ENCODE measurements at regions not wholly inside any gene's neighbourhood (a gene's known extent, or its start where the extent isn't known, plus 50 kb on each side); places are given as distances from the start of the nearest gene placed in this dataset.

- intact Hi-C loops (cut with micrococcal nuclease), result no loop called here
- no TSS peak for BruUV-seq (replicated peaks)
- Histone ChIP-seq H3K9me3 (replicated peaks; ENCODE audit: control insufficient read depth, insufficient read depth, low read length) (no peaks in the 10 kb centered on the region), H3K27ac (ENCODE audit: insufficient read depth, low read depth, low read length) (no peak overlapping the region), H3K9me1 (replicated peaks; ENCODE audit: control insufficient read depth, extremely low read depth, insufficient read depth, low read length) (no peaks in the 10 kb centered on the region), H3K9ac (replicated peaks; ENCODE audit: extremely low read depth, insufficient read depth, low read length) (no peak overlapping the region), H3K4me3 (replicated peaks in 1 of 3; ENCODE audit: insufficient read depth in 1 of 3, low read depth in 1 of 3, low read length in 3 of 3) (no peak overlapping the region), H3K27me3 (ENCODE audit: control insufficient read depth in 2 of 2, insufficient read depth in 2 of 2, low read length in 2 of 2) (no peaks in the 10 kb centered on the region), H3K79me2 (ENCODE audit: control insufficient read depth, insufficient read depth, low read length) (no peaks in the 10 kb centered on the region), H3K4me1 (ENCODE audit: control insufficient read depth, extremely low read depth, insufficient read depth, low read length) (no peaks in the 10 kb centered on the region), H2AFZ (ENCODE audit: low read depth, low read length) (no peak overlapping the region), H4K20me1 (replicated peaks; ENCODE audit: control insufficient read depth, extremely low read depth, insufficient read depth, low read length) (no peaks in the 10 kb centered on the region), H3K4me2 (ENCODE audit: insufficient read depth, low read length) (no peak overlapping the region), H3K36me3 (ENCODE audit: control insufficient read depth in 2 of 2, extremely low read depth in 1 of 2, insufficient read depth in 2 of 2, low read length in 2 of 2) (no peaks in the 10 kb centered on the region)
- POLR2A ChIA-PET, result no interaction called here
- DNase-seq (ENCODE audit: low read depth, low spot score), result no peak
- FAIRE-seq, result no peak
- CTCF ChIA-PET, result no interaction called here
- dilution Hi-C loops (cut with MboI; ENCODE audit: extremely low pct_ligation_motif_present, low sequenced_read_pairs), result no loop called here
- TF ChIP-seq CTCF (IDR thresholded peaks at IDR 0.05; ENCODE audit: extremely low read depth in 1 of 2, insufficient read depth in 1 of 2, low read depth in 1 of 2, low read length in 2 of 2), result no peak
- no peak for TF ChIP-seq POLR2AphosphoS5 (IDR thresholded peaks at IDR 0.05; ENCODE audit: insufficient read depth, low read depth, low read length)
Observed at GRCh38 chr17:71430281-71430680, 690.5 kb upstream of the SOX9 start.

GRCh38 chr17:71431146-71431545 is 689.7 kb upstream of the SOX9 start:
- intact Hi-C loops (cut with micrococcal nuclease), result no loop called here
- POLR2A ChIA-PET, result no interaction called here
- no TSS peak for BruUV-seq (replicated peaks)

More at GRCh38 chr17:71431146-71431545, 689.7 kb upstream of the SOX9 start:
- Histone ChIP-seq H3K4me1 (ENCODE audit: control insufficient read depth, extremely low read depth, insufficient read depth, low read length) (no peaks in the 10 kb centered on the region), H3K4me3 (replicated peaks in 1 of 3; ENCODE audit: insufficient read depth in 1 of 3, low read depth in 1 of 3, low read length in 3 of 3) (no peak overlapping the region), H3K27me3 (ENCODE audit: control insufficient read depth in 2 of 2, insufficient read depth in 2 of 2, low read length in 2 of 2) (no peaks in the 10 kb centered on the region), H3K9ac (replicated peaks; ENCODE audit: extremely low read depth, insufficient read depth, low read length) (no peak overlapping the region), H3K36me3 (ENCODE audit: control insufficient read depth in 2 of 2, extremely low read depth in 1 of 2, insufficient read depth in 2 of 2, low read length in 2 of 2) (no peaks in the 10 kb centered on the region), H4K20me1 (replicated peaks; ENCODE audit: control insufficient read depth, extremely low read depth, insufficient read depth, low read length) (no peaks in the 10 kb centered on the region), H2AFZ (ENCODE audit: low read depth, low read length) (no peak overlapping the region), H3K9me1 (replicated peaks; ENCODE audit: control insufficient read depth, extremely low read depth, insufficient read depth, low read length) (no peaks in the 10 kb centered on the region), H3K9me3 (replicated peaks; ENCODE audit: control insufficient read depth, insufficient read depth, low read length) (no peaks in the 10 kb centered on the region), H3K79me2 (ENCODE audit: control insufficient read depth, insufficient read depth, low read length) (no peaks in the 10 kb centered on the region), H3K4me2 (ENCODE audit: insufficient read depth, low read length) (no peak overlapping the region), H3K27ac (ENCODE audit: insufficient read depth, low read depth, low read length) (no peak overlapping the region)
- FAIRE-seq, result no peak
- TF ChIP-seq MAX (IDR thresholded peaks at IDR 0.05; ENCODE audit: insufficient read depth, insufficient read length), result no peak
- TF ChIP-seq FOS (IDR thresholded peaks at IDR 0.05; ENCODE audit: borderline replicate concordance, insufficient read depth, low read length), result no peak
- no peak for TF ChIP-seq EZH2 (IDR thresholded peaks at IDR 0.05; ENCODE audit: borderline replicate concordance, low read depth, low read length, severe bottlenecking)
- TF ChIP-seq CTCF (IDR thresholded peaks at IDR 0.05; ENCODE audit: extremely low read depth in 1 of 2, insufficient read depth in 1 of 2, low read depth in 1 of 2, low read length in 2 of 2), result no peak
- TF ChIP-seq POLR2AphosphoS5 (IDR thresholded peaks at IDR 0.05; ENCODE audit: insufficient read depth, low read depth, low read length), result no peak
- TF ChIP-seq GATA2 (IDR thresholded peaks at IDR 0.05; ENCODE audit: insufficient read depth, insufficient read length, low read depth, low read length), result no peak
- no peak for TF ChIP-seq MYC (IDR thresholded peaks at IDR 0.05; ENCODE audit: low read depth, low read length)
- TF ChIP-seq POLR2A (IDR thresholded peaks at IDR 0.05; ENCODE audit: low read depth, low read length), result no peak
- no peak for TF ChIP-seq JUN (IDR thresholded peaks at IDR 0.05; ENCODE audit: borderline replicate concordance, insufficient read depth, insufficient read length, low read depth)
- dilution Hi-C loops (cut with MboI; ENCODE audit: extremely low pct_ligation_motif_present, low sequenced_read_pairs), result no loop called here
- CTCF ChIA-PET, result no interaction called here
- no peak for DNase-seq (ENCODE audit: low read depth, low spot score)

All from endothelial cell of umbilical vein (primary cell).